Fibroblast of skin of right biceps (primary cell): ENCODE measurements at regions not wholly inside any gene's neighbourhood (a gene's known extent, or its start where the extent isn't known, plus 50 kb on each side); places are given as distances from the start of the nearest gene placed in this dataset.
"Not testable (repeated sequence)": the region's sequence is repeated elsewhere in the genome, so short reads cannot be mapped to it uniquely, and the experiment has no call there.

Source experiments
- DNase-seq: peaks from one replicate; pipeline ENCODE4 v3.0.0-alpha.2; 2013

GRCh38 chr3:109678600-109678999, 341.3 kb upstream of the DPPA4 start:
- DNase-seq, result no peak

GRCh38 chr3:109679664-109680063, 342.3 kb upstream of the DPPA4 start:
- DNase-seq, result no peak

- DNase-seq, result no peak
Measured at GRCh38 chr3:109683746-109684145, 346.4 kb upstream of the DPPA4 start.

GRCh38 chr3:109685084-109686079, 348.0 kb upstream of the DPPA4 start:
- peak; percentile 97 for DNase-seq

DNA sequence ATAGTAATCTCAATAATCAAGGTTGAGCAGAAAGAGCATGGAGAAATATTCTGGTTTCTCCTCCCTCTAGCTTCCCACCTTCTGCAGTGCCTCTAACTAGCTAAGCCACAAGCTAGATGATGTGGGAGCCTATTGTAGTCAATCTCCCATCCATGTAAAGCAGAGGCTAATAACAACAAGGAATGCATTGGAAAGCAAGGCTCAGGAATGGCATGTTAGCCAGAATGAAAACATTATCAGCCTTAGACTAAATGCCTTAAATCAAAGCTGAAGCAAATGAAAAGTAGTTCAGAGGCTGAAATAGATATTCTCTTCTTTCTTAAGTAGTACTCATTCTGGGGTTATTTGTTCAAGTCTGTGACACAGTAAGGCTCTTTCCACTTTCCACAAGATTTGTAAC, 350.3 kb upstream of the DPPA4 start:
- DNase-seq, result no peak

GRCh38 chr3:109696932-109697331, 359.6 kb upstream of the DPPA4 start:
- DNase-seq, result no peak

- peak; percentile 14 for DNase-seq
Measured at GRCh38 chr3:109702252-109702651, 364.9 kb upstream of the DPPA4 start.

GRCh38 chr3:109702976-109703375, 365.6 kb upstream of the DPPA4 start:
- no peak for DNase-seq

DNA sequence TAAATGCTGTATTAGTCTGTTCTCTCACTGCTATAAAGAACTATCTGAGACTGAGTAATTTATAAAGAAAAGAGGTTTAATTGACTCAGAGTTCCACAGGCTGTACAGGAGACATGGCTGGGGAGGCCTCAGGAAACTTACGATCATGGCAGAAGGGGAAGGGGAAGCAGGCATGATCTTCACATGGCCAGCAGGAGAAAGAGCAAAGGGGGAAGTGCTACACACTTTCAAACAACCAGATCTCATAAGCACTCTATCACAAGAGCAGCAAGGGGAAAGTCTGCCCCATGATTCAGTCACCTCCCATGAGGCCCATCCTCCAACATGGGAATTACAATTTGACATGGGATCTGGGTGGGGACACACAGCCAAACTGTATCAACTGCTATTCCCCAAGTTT, 367.8 kb upstream of the DPPA4 start:
- not testable (repeated sequence) for DNase-seq

GRCh38 chr3:109707617-109708016, 370.3 kb upstream of the DPPA4 start:
- no peak for DNase-seq

DNA sequence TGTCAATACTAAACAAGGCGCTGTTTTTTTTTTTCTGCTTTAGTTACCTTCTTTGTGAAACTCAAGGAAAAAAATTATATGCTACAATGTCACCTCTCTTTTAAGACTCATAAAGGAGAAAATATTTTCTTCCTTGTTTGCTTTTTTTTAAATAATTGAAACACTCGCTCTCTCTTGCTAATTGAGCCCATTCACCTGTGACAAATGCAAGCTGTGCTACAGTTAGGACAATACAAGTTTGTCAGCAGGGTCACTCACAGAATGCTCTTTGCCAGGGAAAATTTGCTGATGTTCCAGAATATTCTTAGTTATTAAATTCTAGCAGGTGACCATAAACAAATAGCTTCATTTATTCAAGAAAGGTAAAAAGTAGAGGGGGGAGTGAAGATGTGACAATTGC, 375.9 kb upstream of the DPPA4 start:
- no peak for DNase-seq

DNA sequence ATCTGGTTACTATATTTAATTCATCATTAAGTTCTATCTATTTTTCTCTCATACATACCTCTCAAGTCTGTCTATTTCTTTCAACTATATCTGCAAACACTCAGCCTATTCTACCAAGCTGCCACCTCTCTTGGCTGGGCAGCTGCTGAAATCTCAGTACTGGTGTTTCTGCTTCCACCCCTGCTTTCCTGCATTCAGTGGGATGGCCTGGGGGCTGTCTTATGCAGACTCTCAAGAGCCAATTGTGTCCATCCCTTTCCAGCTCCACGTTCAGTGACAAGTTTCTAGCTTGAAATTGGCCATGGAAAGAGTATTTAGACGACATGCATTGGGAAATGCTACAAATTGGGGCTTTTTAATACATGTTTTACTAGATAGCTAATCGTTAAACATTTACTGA, 378.4 kb upstream of the DPPA4 start:
- DNase-seq, result no peak

DNA sequence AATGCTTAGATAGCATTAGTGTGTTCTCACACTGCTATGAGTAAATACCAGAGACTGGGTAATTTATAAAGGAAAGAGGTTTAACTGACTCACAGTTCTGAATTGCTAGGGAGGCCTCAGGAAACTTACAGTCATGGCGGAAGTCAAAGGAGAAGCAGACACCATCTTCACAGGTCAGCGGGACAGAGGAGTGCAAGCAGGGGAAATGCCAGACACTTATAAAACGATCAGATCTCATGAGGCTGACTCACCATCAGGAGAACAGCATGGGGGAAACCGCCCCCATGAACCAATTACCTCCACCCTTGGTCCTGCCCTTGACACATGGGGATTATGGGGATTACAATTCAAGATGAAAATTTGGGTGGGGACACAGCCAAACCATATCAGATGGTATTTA, 381.5 kb upstream of the DPPA4 start:
- DNase-seq, result no peak

- no peak for DNase-seq
Measured at GRCh38 chr3:109728861-109729494, 391.6 kb upstream of the DPPA4 start.

GRCh38 chr3:109731639-109732473, 394.5 kb upstream of the DPPA4 start:
- peak; percentile 43 for DNase-seq

- DNase-seq, result no peak
Measured at GRCh38 chr3:109743981-109744380, 406.6 kb upstream of the DPPA4 start.

DNA sequence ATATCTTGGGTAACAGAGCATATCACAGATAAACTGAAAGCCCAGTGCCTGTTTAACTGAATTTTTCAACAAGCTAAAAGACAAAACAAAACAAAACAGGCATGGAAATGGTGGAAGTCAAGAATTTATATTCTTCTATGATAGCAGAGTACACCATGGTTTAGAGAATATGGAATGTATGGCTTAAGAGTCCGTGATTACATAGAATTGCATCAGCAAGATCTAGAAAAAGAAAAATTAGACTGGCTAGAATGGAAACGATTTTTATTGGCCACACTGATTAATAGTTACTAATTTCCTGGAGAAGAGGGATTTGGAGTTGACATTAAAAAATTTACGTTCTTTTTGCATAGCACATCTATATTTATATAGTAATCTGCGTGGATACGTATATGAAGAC, 435.2 kb upstream of the DPPA4 start:
- DNase-seq, result no peak

- no peak for DNase-seq
Measured at GRCh38 chr3:109774108-109774507, 436.8 kb upstream of the DPPA4 start.

GRCh38 chr3:109784285-109784684, 446.9 kb upstream of the DPPA4 start:
- no peak for DNase-seq

- DNase-seq, result no peak
Measured at GRCh38 chr3:109784852-109785631, 447.7 kb upstream of the DPPA4 start.

- no peak for DNase-seq
Measured at GRCh38 chr3:109803274-109803673, 465.9 kb upstream of the DPPA4 start.

GRCh38 chr3:109804697-109805096, 467.4 kb upstream of the DPPA4 start:
- DNase-seq, result no peak
